Skin of body (tissue), 1 donor: ENCODE measurements at regions not wholly inside any gene's neighbourhood (a gene's known extent, or its start where the extent isn't known, plus 50 kb on each side); places are given as distances from the start of the nearest gene placed in this dataset.
"Not testable (repeated sequence)": the region's sequence is repeated elsewhere in the genome, so short reads cannot be mapped to it uniquely, and the experiment has no call there.

Experiments used
- DNase-seq: peaks from one replicate; lab custom pipeline; 2025; lab: John Stamatoyannopoulos, UW

DNA sequence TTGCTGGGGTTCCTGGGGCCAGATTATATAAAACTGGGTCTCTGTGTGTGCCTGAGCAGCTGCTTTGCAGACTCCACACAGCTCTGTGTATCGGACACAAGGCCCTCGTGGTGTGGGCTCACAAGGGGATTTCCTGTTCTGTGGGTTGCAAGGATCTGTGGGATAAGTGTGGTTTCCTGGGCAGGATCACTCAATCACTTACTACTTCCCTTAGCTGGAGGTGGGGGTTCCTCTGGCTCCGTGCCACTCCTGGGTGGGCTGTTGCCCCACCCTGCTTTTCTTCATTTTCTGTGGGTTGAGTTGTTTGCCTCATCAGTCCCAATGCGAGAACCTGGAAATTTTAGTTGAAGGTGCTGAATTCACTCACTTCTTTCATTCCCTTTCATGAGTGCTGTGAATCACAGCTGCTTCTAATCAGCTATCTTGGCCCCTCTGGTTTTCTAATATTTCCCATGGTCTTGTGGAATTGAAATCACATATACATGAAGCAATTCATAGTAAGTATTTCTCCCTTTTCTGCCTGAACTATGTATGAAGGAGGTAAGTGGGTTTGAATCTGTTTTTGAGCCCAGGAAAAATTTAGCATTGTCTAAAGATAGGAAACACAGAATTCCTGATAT, 196.3 kb downstream of the DCDC2C start:
- no peak for DNase-seq

DNA sequence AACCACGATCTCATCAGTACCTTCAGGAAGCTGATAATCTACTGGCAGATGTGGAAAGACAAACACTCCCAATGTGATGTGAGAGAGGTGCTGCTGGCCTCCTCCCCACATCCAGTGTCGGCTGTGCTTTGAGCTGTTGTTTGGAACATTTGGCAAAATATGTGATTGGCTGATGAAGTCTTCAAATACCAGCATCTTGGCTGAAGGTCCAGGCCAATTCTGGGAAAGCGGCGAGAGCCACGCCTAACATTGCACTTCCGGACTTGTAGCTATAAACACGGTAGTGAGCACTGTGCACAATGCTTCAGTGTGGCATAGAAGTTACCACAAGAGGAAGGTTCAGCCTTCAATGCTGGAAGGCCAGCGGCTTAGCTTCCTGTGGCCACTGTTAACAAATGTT, 198.8 kb downstream of the DCDC2C start:
- DNase-seq: no peak

GRCh38 chr2:3904061-3904460, 200.7 kb downstream of the DCDC2C start:
- no peak for DNase-seq

DNA sequence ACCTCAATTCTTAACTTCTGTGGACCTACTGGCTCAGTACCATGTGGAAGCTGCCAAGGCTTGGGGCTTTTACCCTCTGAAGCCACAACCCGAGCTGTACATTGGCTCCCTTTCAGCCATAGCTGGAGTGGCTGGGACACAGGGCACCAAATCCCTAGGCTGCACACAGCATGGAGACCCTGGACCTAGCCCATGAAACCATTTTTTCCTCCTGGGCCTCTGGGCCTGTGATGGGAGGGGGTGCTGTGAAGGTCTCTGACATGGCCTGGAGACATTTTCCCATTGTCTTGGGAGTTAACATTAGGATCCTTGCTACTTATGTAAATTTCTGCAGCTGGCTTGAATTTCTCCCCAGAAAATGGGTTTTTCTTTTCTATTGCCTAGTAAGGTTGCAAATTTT, 205.1 kb downstream of the DCDC2C start:
- DNase-seq: not testable (repeated sequence)

DNA sequence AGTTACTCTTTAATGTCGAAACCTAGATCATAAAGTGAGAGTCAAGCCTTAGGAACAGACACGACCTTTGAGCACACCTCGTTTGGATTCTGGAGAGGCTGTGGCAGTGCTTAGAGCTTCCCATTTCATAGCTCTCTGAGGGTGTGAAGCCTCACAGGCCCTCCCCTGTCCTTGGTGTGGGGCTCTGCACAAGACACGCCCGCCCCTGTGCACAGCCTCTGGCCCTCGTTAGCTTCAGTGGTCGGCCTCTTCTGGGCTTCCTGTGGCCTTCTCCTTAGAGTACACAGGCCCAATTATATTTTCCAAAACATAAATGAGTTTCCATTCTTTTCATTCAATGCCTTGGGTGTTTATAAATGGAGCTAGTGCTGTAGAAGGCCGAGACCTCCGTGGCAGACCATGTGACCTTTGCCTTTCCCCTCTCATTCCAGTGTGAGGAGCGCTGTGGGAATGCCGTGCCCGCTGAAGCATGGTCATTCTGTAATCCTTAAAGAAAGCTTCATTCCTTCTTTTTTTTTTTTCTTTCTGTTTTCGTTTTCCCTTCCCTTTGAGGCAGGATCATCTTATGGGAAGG, 208.6 kb downstream of the DCDC2C start:
- peak; percentile 11 for DNase-seq

GRCh38 chr2:3913166-3913565, 209.8 kb downstream of the DCDC2C start:
- peak; percentile 21 for DNase-seq

- peak; percentile 1 for DNase-seq
These were observed 210.9 kb downstream of the DCDC2C start for GRCh38 chr2:3914241-3914640.

GRCh38 chr2:3927031-3927430, 223.7 kb downstream of the DCDC2C start:
- DNase-seq: no peak

- DNase-seq: no peak
These were observed 226.0 kb downstream of the DCDC2C start for GRCh38 chr2:3929374-3929773.

GRCh38 chr2:3930246-3930645, 226.9 kb downstream of the DCDC2C start:
- no peak for DNase-seq

DNA sequence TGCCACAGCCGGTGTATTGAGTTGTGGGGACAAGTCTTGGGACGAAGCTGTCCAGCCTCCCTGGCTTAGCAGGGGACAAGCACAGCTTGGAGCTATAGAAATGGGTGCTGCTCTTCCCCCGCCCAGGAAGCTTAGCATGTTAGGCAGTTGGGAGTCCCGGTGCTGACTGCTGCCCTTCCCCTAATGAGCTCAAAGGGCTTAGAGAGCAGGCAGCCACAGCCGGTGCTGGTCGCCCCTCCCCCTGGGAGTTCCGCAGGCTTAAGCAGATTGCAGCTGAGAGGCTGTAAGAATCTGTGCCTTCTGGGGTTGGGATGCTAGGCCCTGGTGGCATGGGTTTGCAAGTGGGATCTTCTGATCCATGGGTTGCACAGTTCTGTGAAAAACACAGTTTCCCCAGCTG, 237.3 kb downstream of the DCDC2C start:
- no peak for DNase-seq

DNA sequence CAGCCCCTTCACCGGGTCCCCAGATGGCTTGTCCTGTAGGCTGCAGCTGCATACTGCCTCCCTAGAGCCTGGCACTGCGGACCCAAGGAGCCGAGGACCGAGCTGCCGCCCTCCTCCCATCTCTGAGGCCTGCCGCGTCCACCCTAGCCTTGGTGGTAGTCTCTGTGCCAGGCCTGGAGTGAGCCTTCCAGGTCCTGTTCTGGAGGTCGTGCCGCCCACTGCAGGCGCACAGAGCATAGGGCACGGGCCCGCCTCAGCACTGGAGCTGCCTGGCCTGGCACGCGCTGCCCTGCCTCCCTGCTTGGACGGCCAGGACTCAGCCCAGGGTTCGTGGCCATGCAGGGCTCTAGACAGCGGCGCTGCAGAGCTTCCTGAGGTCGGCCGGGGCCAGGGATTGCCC, 239.5 kb downstream of the DCDC2C start:
- no peak for DNase-seq

- no peak for DNase-seq
These were observed 240.7 kb downstream of the DCDC2C start for GRCh38 chr2:3944071-3944470.

GRCh38 chr2:3944841-3945240, 241.5 kb downstream of the DCDC2C start:
- DNase-seq: no peak

GRCh38 chr2:3948191-3948590, 244.8 kb downstream of the DCDC2C start:
- no peak for DNase-seq

DNA sequence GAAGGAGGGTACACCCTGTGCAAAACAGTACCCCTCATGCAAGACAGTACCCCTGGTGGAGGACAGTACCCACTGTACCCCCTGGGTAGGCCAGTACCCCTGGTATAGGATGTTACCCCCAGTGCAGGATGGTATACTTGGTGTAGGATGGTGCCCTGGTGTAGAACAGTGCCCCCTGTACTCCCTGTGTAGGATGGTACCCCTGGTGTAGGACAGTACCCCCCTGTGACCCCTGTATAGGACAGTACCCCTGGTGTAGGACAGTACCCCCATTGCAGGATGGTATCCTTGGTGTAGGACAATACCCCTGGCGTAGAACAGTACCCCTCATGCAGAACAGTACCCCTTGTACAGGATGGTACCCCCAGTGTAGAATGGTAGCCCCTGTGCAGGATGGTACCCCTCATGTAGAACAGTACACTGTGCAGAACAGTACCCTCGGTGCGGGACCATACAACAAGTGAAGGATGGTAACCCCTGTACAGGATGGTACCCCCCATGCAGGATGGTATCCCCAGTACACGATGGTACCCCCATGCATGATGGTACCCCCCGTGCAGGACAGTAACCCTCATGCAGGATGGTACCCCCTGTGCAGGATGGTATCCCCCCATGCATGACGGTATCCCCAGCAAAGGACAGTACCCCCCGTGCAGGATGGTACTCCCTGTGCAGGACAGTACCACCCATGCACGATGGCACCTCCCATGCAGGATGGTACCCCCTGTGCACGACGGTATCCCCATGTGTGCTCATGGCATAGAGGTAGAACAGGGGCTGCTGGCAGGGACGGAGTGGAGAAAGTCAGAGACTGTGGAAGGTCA, 248.0 kb downstream of the DCDC2C start:
- DNase-seq: no peak

DNA sequence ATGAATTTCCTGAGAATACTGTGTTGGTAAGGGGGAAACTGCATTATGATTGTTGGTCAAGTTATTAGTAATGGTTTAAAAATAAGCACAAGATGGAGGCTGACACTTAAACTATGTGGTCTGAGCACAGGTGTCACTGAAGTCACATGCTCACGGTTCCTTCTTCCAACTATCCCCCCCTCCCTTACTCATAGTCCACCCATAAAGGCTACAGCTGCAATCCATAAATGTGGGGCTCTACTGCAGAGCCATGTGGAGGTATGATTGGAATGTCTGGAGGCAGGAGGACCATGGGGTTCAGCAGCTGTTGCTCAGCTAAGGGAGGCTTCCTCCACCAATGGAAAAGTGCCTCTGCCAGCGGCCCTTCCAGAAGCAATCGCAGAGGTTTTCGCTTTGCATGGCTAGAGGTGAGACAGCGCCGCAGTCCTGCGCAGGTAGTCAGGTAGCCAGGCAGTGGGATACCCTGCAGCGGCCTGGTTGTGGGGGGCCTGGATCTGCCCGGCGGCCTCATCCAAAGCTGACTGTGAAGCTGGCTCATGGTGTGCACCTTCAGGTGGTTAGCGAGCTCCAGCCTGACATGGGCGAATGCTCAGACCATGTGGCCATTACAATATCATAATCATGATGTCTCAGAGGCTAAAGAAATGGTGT, 249.6 kb downstream of the DCDC2C start:
- no peak for DNase-seq

DNA sequence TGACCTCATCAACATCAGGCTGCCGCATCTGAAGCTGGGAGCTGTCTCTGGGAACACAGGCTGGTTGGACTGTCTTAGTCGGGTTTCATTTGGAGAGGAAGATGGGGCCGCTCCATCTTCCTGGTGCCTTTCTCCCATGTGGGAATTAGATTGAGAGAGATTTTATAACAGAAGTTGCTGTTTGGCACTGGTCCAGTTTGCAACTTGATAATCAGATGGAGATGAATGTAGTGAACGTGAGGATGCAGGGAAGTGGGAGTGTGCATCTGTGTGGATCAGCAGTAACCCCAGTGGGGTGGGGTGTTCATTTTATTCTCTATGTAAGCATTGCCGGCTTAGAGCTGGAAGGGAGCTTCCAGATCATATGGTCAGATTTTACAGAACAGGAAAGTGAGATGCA, 250.9 kb downstream of the DCDC2C start:
- no peak for DNase-seq

- no peak for DNase-seq
These were observed 253.0 kb downstream of the DCDC2C start for GRCh38 chr2:3956406-3956805.

DNA sequence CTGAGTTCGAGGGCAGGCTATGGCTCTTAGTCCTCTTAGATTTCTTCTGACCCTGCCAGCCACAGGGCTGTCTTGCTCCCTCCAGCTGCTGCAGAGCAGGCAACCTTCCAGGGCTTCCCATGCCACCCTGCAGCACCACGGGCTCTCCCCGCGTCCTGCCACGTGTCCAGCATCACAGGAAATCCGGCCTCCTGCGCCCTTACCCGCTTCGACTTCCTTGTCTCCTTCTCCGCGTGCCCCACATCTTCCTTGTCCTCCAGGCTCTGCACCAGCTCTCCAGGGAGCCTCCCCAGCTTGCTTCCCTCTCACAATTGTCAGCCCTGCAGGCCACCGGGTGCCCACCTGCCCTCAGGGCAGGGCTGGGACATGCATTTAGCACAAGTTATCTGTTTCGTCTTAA, 253.5 kb downstream of the DCDC2C start:
- no peak for DNase-seq

GRCh38 chr2:3958465-3958864, 255.1 kb downstream of the DCDC2C start:
- DNase-seq: no peak

GRCh38 chr2:3958969-3959368, 255.6 kb downstream of the DCDC2C start:
- DNase-seq: no peak
